GM12873 (cell line): ENCODE measurements at regions not wholly inside any gene's neighbourhood (a gene's known extent, or its start where the extent isn't known, plus 50 kb on each side); places are given as distances from the start of the nearest gene placed in this dataset.

Experiments
- TF ChIP-seq, protein P1 (sequence below): IDR thresholded peaks from 2 replicates; pipeline ENCODE4 v1.5.1; 2012; ENCODE audit warnings: low read depth, mild to moderate bottlenecking, moderate library complexity, low read length, control low read depth; ENCODE audit not compliant: insufficient read depth; ENCODE audit errors: missing control alignments

DNA sequence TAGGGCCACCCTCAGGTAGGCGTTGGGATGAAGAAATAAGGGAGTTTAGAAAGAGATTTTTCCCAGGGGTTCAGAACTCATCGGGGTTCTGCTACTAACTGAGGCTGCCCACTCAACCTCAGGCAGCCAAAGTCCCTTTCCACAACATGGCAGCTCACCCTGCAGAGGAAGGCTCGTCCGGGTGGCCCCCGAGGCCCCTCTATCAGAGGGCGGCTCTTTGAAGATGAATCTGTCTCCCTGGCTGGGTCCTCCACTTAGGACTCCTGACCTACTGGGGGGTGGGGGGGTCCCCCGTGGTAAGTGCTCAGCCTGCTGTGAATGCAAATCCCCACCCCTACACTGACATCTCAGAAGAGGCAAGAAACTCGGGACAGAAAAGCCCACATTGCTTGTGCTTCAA is 182.9 kb downstream of the SOD2 start:
- TF ChIP-seq, protein P1, sequence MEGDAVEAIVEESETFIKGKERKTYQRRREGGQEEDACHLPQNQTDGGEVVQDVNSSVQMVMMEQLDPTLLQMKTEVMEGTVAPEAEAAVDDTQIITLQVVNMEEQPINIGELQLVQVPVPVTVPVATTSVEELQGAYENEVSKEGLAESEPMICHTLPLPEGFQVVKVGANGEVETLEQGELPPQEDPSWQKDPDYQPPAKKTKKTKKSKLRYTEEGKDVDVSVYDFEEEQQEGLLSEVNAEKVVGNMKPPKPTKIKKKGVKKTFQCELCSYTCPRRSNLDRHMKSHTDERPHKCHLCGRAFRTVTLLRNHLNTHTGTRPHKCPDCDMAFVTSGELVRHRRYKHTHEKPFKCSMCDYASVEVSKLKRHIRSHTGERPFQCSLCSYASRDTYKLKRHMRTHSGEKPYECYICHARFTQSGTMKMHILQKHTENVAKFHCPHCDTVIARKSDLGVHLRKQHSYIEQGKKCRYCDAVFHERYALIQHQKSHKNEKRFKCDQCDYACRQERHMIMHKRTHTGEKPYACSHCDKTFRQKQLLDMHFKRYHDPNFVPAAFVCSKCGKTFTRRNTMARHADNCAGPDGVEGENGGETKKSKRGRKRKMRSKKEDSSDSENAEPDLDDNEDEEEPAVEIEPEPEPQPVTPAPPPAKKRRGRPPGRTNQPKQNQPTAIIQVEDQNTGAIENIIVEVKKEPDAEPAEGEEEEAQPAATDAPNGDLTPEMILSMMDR, result no peak

DNA sequence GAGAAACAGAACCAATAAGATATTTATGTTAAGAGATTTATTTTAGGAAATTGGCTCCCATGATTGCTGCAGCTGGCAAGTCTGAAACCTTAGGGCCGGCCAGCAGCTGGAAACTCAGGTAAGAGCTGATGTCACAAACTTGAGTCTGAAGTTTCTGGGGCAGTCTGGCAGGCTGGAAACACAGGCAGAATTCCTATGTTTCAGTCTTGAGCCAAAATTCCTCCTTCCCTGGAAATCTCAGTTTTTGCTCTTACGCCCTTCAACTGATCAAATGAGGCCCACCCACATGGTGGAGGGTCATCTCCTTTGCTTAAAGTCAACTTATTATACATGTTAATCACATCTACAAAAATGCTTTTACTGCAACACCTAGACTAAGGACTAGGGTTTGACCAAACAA is 184.1 kb downstream of the SOD2 start:
- TF ChIP-seq, protein P1, result no peak

DNA sequence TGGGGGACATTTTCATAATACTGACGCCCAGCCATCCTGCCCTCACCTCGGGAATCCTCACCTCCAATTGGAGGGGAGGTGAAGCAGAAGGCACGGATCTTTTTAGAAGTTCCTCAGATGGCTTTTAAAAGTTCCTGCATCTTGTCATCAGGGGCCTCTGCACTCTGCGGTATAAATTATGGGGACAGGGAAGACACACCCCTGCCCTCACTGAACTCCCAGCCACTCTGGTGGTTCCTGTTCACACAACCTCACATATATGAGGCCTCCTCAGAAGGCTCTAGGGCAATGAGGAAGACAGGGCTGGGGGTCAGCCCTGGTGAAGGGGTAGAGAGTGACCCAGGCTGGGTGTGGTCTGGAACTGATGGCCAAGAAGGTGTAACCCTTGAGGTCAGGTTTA is 187.0 kb downstream of the SOD2 start:
- TF ChIP-seq, protein P1, result no peak

DNA sequence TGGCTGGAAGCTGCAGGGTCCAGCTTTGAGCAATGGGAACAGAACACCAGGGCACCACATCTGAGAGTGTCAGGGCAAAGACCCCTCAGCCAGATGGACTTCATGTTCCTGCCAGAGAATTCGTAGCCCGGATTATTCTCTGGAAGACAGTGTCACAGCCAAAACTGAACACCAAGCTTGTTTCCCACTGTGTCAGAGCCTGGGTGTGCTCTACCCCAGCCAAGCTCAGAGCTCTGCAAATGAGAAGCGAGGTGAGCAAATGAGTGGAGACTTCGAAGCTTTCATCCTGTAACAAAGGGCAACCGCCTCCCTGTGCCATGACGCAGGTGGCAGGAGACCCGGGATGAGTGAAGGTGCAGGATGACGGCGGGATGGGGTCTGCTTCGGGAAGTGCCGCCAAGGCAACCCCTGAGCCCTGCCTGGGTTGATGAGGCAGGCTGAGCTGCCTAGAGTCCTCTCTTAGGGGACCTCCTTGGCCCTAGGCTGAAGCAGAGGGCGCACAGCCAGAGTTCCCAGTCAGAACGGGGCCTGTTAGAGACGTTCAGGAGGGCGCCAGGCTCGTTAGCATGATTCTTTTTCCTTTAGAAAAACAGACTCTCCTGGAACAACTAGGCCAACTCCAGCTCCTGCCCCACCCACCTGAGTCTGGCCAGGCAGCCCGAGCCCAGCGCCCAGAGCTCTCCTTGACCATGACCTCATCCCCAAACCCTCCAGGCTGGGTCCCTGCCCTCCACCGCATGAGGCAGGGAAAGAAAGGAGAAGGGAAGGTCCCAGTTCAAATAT is 187.7 kb downstream of the SOD2 start:
- TF ChIP-seq, protein P1, result no peak

DNA sequence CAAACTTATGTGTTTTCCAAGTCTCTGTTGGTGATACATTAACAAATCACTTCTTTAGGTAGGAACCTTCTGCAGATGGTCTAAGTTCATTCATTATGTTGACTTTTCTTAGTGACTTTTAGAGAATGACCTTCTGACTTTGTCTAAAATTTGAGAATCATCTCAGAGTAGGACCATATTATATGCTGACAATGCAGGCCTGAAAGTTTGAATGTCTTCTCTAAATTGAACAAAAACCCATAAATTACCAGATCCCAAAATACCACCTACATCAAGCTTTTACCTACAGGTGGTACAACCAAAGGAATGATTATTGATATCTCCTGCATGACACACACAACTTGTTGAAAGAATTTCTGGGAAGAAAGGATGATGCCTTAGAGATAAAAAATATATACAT is 191.5 kb downstream of the SOD2 start:
- TF ChIP-seq, protein P1, result no peak

DNA sequence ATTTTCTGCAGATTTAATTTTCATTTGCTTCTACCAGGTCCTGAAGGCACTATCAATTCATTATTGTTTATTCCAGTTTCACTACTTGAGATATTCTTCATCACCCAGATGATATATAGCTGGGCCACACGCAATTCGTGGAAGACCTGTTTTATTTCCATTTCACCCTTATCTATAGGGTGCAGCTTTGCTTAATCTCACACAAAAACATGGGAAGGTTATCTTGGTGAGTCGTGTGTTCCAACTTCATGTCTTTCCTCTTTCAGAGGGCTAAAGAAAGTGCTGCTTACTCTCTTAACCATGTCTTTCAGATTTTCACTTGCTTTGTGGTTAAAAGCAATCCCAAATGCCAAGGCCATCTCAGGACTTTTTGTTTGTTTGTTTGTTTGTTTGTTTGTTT is 194.0 kb downstream of the SOD2 start:
- TF ChIP-seq, protein P1, result no peak

DNA sequence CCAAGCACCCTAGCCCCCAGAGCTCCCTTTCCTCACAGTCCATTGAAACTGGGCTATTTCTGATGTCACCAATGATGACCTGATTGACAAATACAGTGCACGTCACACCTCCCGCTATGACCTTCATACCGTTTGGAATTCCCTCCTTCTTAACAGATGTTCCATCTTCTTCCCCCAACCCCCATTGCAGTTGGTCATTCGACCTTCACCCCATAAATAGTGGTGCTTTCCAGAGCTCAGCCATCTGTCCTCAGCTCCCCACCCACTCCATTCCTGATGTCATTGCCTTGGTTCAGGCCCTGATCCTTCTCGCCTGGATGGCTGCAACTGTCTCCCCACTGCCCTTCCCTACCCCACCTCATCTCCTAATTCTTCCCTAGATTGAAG is 198.5 kb downstream of the SOD2 start:
- TF ChIP-seq, protein P1, result no peak
